CD14-positive monocyte (primary cell): ENCODE measurements at regions not wholly inside any gene's neighbourhood (a gene's known extent, or its start where the extent isn't known, plus 50 kb on each side); places are given as distances from the start of the nearest gene placed in this dataset.

Experiments used
- DNase-seq, 3 donors: peaks; one replicate each; pipeline ENCODE4 v3.0.0-alpha.2; 2011 to 2022
- H2AFZ ChIP-seq: 2 replicates; pipeline ENCODE4 v1.6.0; 2012; ENCODE audit warnings: mild to moderate bottlenecking, low read depth, low read length, inconsistent platforms; ENCODE audit not compliant: insufficient read depth, poor library complexity, severe bottlenecking
- H3K27ac ChIP-seq, 2 donors: 1 replicate in 1 of 2; 2 replicates in 1 of 2; pipeline ENCODE4 v1.5.1; 2012 to 2013; ENCODE audit warnings: low read length in 2 of 2, control low read depth in 1 of 2, inconsistent platforms in 1 of 2, low read depth in 1 of 2, mild to moderate bottlenecking in 1 of 2
- H3K27me3 ChIP-seq, 2 donors: one replicate each; pipeline versions ENCODE4 v1.6.0 to v1.6.1; 2011 to 2013; ENCODE audit warnings: low read length in 2 of 2; ENCODE audit not compliant: control insufficient read depth in 2 of 2, insufficient read depth in 2 of 2
- H3K36me3 ChIP-seq, 2 donors: replicated peaks in 1 of 2; 1 replicate in 1 of 2; 2 replicates in 1 of 2; pipeline versions ENCODE4 v1.5.1 to v1.6.1; 2012 to 2013; ENCODE audit warnings: low read length in 2 of 2, control low read depth in 1 of 2, inconsistent platforms in 1 of 2, mild to moderate bottlenecking in 1 of 2; ENCODE audit not compliant: insufficient read depth in 2 of 2, control insufficient read depth in 1 of 2
- H3K4me1 ChIP-seq, 2 donors: 1 replicate in 1 of 2; 2 replicates in 1 of 2; pipeline versions ENCODE4 v1.5.1 to v1.6.1; 2012 to 2013; ENCODE audit warnings: low read length in 2 of 2, control low read depth in 1 of 2, inconsistent platforms in 1 of 2, mild to moderate bottlenecking in 1 of 2, moderate library complexity in 1 of 2; ENCODE audit not compliant: insufficient read depth in 2 of 2, control insufficient read depth in 1 of 2
- H3K4me2 ChIP-seq: replicated peaks from 2 replicates; pipeline ENCODE3; 2012; ENCODE audit warnings: low read length, moderate library complexity, mild to moderate bottlenecking; ENCODE audit not compliant: poor library complexity, severe bottlenecking; ENCODE audit errors: extremely low read depth
- H3K4me3 ChIP-seq, 3 experiments: fragments of 200-600 bp in 1 of 3; sonication (generic) in 1 of 3; replicated peaks in 1 of 3; 1 replicate in 2 of 3; 2 replicates in 1 of 3; pipeline ENCODE4 v1.5.1; 2011 to 2013; ENCODE audit warnings: low read length in 3 of 3, mild to moderate bottlenecking in 3 of 3, control low read depth in 2 of 3, low read depth in 2 of 3, inconsistent platforms in 1 of 3, moderate library complexity in 1 of 3
- H3K79me2 ChIP-seq: 2 replicates; pipeline ENCODE4 v1.6.0; 2012; ENCODE audit warnings: mild to moderate bottlenecking, control low read depth, inconsistent platforms, low read length, moderate library complexity; ENCODE audit not compliant: insufficient read depth
- H3K9ac ChIP-seq: 2 replicates; pipeline ENCODE4 v1.6.0; 2017; ENCODE audit warnings: low read length, mild to moderate bottlenecking; ENCODE audit not compliant: insufficient read depth, poor library complexity, severe bottlenecking
- H3K9me3 ChIP-seq, 2 donors: replicated peaks in 1 of 2; 1 replicate in 1 of 2; 2 replicates in 1 of 2; pipeline versions ENCODE4 v1.5.1 to v1.6.1; 2012 to 2013; ENCODE audit warnings: low read length in 2 of 2, control low read depth in 1 of 2; ENCODE audit not compliant: control insufficient read depth in 1 of 2, insufficient read depth in 1 of 2
- H4K20me1 ChIP-seq: 2 replicates; pipeline ENCODE4 v1.6.0; 2012; ENCODE audit warnings: mild to moderate bottlenecking, low read length, control low read depth, moderate library complexity; ENCODE audit not compliant: insufficient read depth
- H3K27ac Mint-ChIP-seq, 7 donors: one replicate each; pipeline ENCODE4 v1.8.0; 2020; ENCODE audit warnings: mild to moderate bottlenecking in 7 of 7, mixed read lengths in 7 of 7, moderate library complexity in 6 of 7, inconsistent platforms in 2 of 7
- H3K27me3 Mint-ChIP-seq, 3 donors: one replicate each; pipeline ENCODE4 v1.8.0; 2021 to 2022; ENCODE audit warnings: low read depth in 3 of 3, mild to moderate bottlenecking in 3 of 3, mixed read lengths in 3 of 3, moderate library complexity in 3 of 3, inconsistent platforms in 1 of 3
- H3K36me3 Mint-ChIP-seq, 2 donors: one replicate each; pipeline ENCODE4 v1.8.0; 2020; ENCODE audit warnings: mixed read lengths in 2 of 2, inconsistent platforms in 1 of 2, mild to moderate bottlenecking in 1 of 2
- H3K4me1 Mint-ChIP-seq: one replicate; pipeline ENCODE4 v1.8.0; 2020; ENCODE audit warnings: mild to moderate bottlenecking, mixed read lengths
- H3K4me3 Mint-ChIP-seq, 2 donors: one replicate each; pipeline ENCODE4 v1.8.0; 2020; ENCODE audit warnings: mild to moderate bottlenecking in 2 of 2, mixed read lengths in 2 of 2, moderate library complexity in 1 of 2
- H3K9me3 Mint-ChIP-seq, 7 donors: one replicate each; pipeline ENCODE4 v1.8.0; 2020 to 2022; ENCODE audit warnings: mixed read lengths in 7 of 7, mild to moderate bottlenecking in 6 of 7, moderate library complexity in 6 of 7, inconsistent platforms in 2 of 7
- CTCF ChIP-seq: fragments of 200-600 bp; IDR thresholded peaks from one replicate; pipeline ENCODE4 v1.8.0; 2022; ENCODE audit warnings: antibody characterized with exemption, mild to moderate bottlenecking
- WGBS: methylation state at CpG from one replicate; pipeline ENCODE4 v1.1.5; 2013; ENCODE audit warnings: missing lambda C conversion rate; ENCODE audit not compliant: insufficient coverage; 5-methylcytosine and 5-hydroxymethylcytosine counted together
- intact Hi-C, 2 donors: fragments of 100-400 bp; cut with micrococcal nuclease; formaldehyde crosslinking; loops; one replicate each; pipeline versions ENCODE4 v1.15.0 to v1.15.1; 2023

GRCh38 chr7:51965454-51965853 is 648.8 kb upstream of the COBL start:
- 39% methylated on average over 4 of the region's 5 CpGs for WGBS
- Histone ChIP-seq H2AFZ (no peak overlapping the region), H3K9ac (no peak overlapping the region), H3K36me3 (no peaks in the 10 kb centered on the region), H3K79me2 (no peaks in the 10 kb centered on the region), H3K4me2 (no peak overlapping the region), H3K27me3 (no peaks in the 10 kb centered on the region), H4K20me1 (no peaks in the 10 kb centered on the region), H3K4me1 (no peaks in the 10 kb centered on the region), H3K9me3 (peaks cover 7 to 10% of the 10 kb centered on the region in 2 donors), H3K27ac (no peak overlapping the region), H3K4me3 (no peak overlapping the region)
- no peak overlapping the region for H3K4me3 Mint-ChIP-seq
- intact Hi-C loops: no loop called here
- no peak for DNase-seq
- no peak for TF ChIP-seq CTCF
- no peak overlapping the region for H3K27ac Mint-ChIP-seq
- H3K9me3 Mint-ChIP-seq: peaks cover 0 to 6% (median 2%) of the 10 kb centered on the region in 7 donors
- no peaks in the 10 kb centered on the region for H3K4me1 Mint-ChIP-seq
- H3K27me3 Mint-ChIP-seq: no peaks in the 10 kb centered on the region
- H3K36me3 Mint-ChIP-seq: no peaks in the 10 kb centered on the region

GRCh38 chr7:51961804-51962203 is 645.2 kb upstream of the COBL start:
- Histone ChIP-seq H2AFZ (no peak overlapping the region), H3K4me2 (no peak overlapping the region), H3K4me1 (no peaks in the 10 kb centered on the region), H3K36me3 (no peaks in the 10 kb centered on the region), H3K4me3 (no peak overlapping the region), H4K20me1 (no peaks in the 10 kb centered on the region), H3K27me3 (no peaks in the 10 kb centered on the region), H3K9me3 (peaks cover 12 to 13% of the 10 kb centered on the region in 2 donors), H3K9ac (no peak overlapping the region), H3K79me2 (no peaks in the 10 kb centered on the region), H3K27ac (no peak overlapping the region)
- peaks cover 0 to 9% (median 6%) of the 10 kb centered on the region in 7 donors for H3K9me3 Mint-ChIP-seq
- no peaks in the 10 kb centered on the region for H3K36me3 Mint-ChIP-seq
- DNase-seq: no peak
- no peaks in the 10 kb centered on the region for H3K27me3 Mint-ChIP-seq
- H3K4me1 Mint-ChIP-seq: no peaks in the 10 kb centered on the region
- TF ChIP-seq CTCF: no peak
- intact Hi-C loops: no loop called here
- H3K27ac Mint-ChIP-seq: no peak overlapping the region
- no CpG with 5 or more reads among the region's 2 CpGs for WGBS
- H3K4me3 Mint-ChIP-seq: no peak overlapping the region
